Neural cell (in vitro differentiated cells): ENCODE measurements at regions not wholly inside any gene's neighbourhood (a gene's known extent, or its start where the extent isn't known, plus 50 kb on each side); places are given as distances from the start of the nearest gene placed in this dataset.
"Not testable (repeated sequence)": the region's sequence is repeated elsewhere in the genome, so short reads cannot be mapped to it uniquely, and the experiment has no call there.

Experiments used
- H2AFZ ChIP-seq: fragments of 200-600, 300-800 bp; sonication (generic), shearing (Covaris generic); 2 replicates; pipeline ENCODE4 v1.6.0; 2014; ENCODE audit warnings: low read depth, mild to moderate bottlenecking, antibody characterized with exemption, low read length, moderate library complexity
- H3F3A ChIP-seq: fragments of 200-600 bp; shearing (Covaris generic); 2 replicates; pipeline ENCODE4 v1.6.1; 2016; ENCODE audit warnings: mild to moderate bottlenecking, moderate library complexity, mixed read lengths, antibody characterized with exemption, low read length; ENCODE audit not compliant: insufficient read depth, poor library complexity, severe bottlenecking
- H3K27ac ChIP-seq: fragments of 200-600, 300-800 bp; sonication (generic), shearing (Covaris generic); 2 replicates; pipeline ENCODE4 v1.5.1; 2014; ENCODE audit warnings: mild to moderate bottlenecking, low read length, moderate library complexity
- H3K27me3 ChIP-seq: fragments of 300-800, 200-600 bp; sonication (generic), shearing (Covaris generic); 2 replicates; pipeline ENCODE4 v1.6.0; 2014; ENCODE audit warnings: mild to moderate bottlenecking, low read depth, low read length, moderate library complexity; ENCODE audit not compliant: insufficient read depth
- H3K36me3 ChIP-seq: fragments of 300-800, 200-600 bp; sonication (generic), shearing (Covaris generic); 2 replicates; pipeline ENCODE4 v1.5.1; 2014; ENCODE audit warnings: mild to moderate bottlenecking, antibody characterized with exemption, low read length, moderate library complexity; ENCODE audit not compliant: insufficient read depth
- H3K4me2 ChIP-seq: fragments of 300-800, 200-600 bp; sonication (generic), shearing (Covaris generic); 2 replicates; pipeline ENCODE4 v1.6.0; 2014; ENCODE audit warnings: mild to moderate bottlenecking, low read length
- H3K4me3 ChIP-seq: fragments of 300-800, 200-600 bp; sonication (generic), shearing (Covaris generic); 2 replicates; pipeline ENCODE4 v1.5.1; 2014; ENCODE audit warnings: mild to moderate bottlenecking, low read length, moderate library complexity
- H3K79me2 ChIP-seq: fragments of 200-600 bp; shearing (Covaris generic); replicated peaks from 2 replicates; pipeline ENCODE4 v1.6.0; 2014; ENCODE audit warnings: mild to moderate bottlenecking, low read length, moderate library complexity; ENCODE audit not compliant: insufficient read depth
- H3K9ac ChIP-seq: fragments of 300-800, 200-600 bp; sonication (generic), shearing (Covaris generic); 2 replicates; pipeline ENCODE4 v1.6.1; 2016; ENCODE audit warnings: mild to moderate bottlenecking, low read length, mixed read lengths
- H3K9me2 ChIP-seq: fragments of 200-600 bp; shearing (Covaris generic); 2 replicates; pipeline ENCODE4 v1.6.1; 2016; ENCODE audit warnings: mild to moderate bottlenecking, low read length, mixed read lengths; ENCODE audit not compliant: insufficient read depth
- H3K9me3 ChIP-seq: fragments of 200-600, 300-800 bp; sonication (generic), shearing (Covaris generic); 2 replicates; pipeline ENCODE4 v1.6.1; 2016; ENCODE audit warnings: mild to moderate bottlenecking, mixed run types, low read length, moderate library complexity, mixed read lengths
- H4K20me1 ChIP-seq: fragments of 200-600 bp; shearing (Covaris generic); 2 replicates; pipeline ENCODE4 v1.6.1; 2016; ENCODE audit warnings: mild to moderate bottlenecking, mixed run types; ENCODE audit not compliant: insufficient read depth
- EP300 ChIP-seq: fragments of 450-650 bp; conservative IDR thresholded peaks from 2 replicates; pipeline ENCODE4 v1.6.1; 2014; ENCODE audit warnings: antibody characterized with exemption, mild to moderate bottlenecking, moderate library complexity; ENCODE audit not compliant: poor library complexity, severe bottlenecking
- EZH2 ChIP-seq: fragments of 200-600, 300-800 bp; shearing (Covaris generic), sonication (generic); IDR thresholded peaks from 2 replicates; pipeline ENCODE4 v1.6.1; 2014; ENCODE audit warnings: antibody characterized with exemption, low read length, borderline replicate concordance, mild to moderate bottlenecking; ENCODE audit not compliant: insufficient read depth, poor library complexity, severe bottlenecking
- MXI1 ChIP-seq: fragments of 450-650 bp; conservative IDR thresholded peaks from 2 replicates; pipeline ENCODE4 v1.6.1; 2014; ENCODE audit warnings: antibody characterized with exemption, mild to moderate bottlenecking; ENCODE audit not compliant: poor library complexity, severe bottlenecking
- POLR2AphosphoS5 ChIP-seq: IDR thresholded peaks from 2 replicates; pipeline ENCODE4 v1.6.1; 2012
- RAD21 ChIP-seq: fragments of 450-650 bp; conservative IDR thresholded peaks from 2 replicates; pipeline ENCODE4 v1.6.1; 2014; ENCODE audit warnings: antibody characterized with exemption, mild to moderate bottlenecking, moderate library complexity
- SMC3 ChIP-seq: fragments of 450-650 bp; conservative IDR thresholded peaks from 2 replicates; pipeline ENCODE4 v1.6.1; 2014; ENCODE audit warnings: antibody characterized with exemption, mild to moderate bottlenecking, moderate library complexity; ENCODE audit not compliant: poor library complexity
- TAF1 ChIP-seq: IDR thresholded peaks from 2 replicates; pipeline ENCODE4 v1.6.1; 2012; ENCODE audit warnings: low read depth
- TF ChIP-seq, protein P1 (sequence below): fragments of 450-650 bp; IDR thresholded peaks from 2 replicates; pipeline ENCODE4 v1.5.1; 2014; ENCODE audit warnings: antibody characterized with exemption, mild to moderate bottlenecking, moderate library complexity; ENCODE audit not compliant: poor library complexity, severe bottlenecking
- TF ChIP-seq, protein P2 (sequence below): IDR thresholded peaks from 2 replicates; pipeline ENCODE4 v1.6.1; 2012; ENCODE audit warnings: borderline replicate concordance

DNA sequence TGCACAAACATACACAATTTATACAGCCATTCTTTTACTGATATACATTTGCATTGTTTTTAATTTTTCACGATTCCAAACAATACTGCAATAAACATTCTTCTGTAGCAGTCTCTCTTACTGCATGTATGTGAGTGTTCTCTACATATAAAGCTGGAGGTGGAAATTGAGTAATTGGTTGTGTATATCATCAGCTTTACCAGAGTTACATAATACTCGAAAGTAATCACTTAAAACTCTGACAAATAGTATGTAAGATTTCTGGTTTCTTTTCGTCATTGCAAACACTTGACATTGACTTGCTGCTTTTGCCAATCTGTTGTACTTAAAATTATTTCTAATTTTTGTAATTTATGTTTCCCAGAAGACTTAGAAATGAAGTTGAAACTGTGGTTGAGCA is 110.2 kb downstream of the TDRD15 start:
- TF ChIP-seq RAD21 (no peak), MXI1 (no peak), EZH2 (no peak), EP300 (no peak), POLR2AphosphoS5 (no peak), TAF1 (no peak), SMC3 (no peak)
- TF ChIP-seq, protein P1, sequence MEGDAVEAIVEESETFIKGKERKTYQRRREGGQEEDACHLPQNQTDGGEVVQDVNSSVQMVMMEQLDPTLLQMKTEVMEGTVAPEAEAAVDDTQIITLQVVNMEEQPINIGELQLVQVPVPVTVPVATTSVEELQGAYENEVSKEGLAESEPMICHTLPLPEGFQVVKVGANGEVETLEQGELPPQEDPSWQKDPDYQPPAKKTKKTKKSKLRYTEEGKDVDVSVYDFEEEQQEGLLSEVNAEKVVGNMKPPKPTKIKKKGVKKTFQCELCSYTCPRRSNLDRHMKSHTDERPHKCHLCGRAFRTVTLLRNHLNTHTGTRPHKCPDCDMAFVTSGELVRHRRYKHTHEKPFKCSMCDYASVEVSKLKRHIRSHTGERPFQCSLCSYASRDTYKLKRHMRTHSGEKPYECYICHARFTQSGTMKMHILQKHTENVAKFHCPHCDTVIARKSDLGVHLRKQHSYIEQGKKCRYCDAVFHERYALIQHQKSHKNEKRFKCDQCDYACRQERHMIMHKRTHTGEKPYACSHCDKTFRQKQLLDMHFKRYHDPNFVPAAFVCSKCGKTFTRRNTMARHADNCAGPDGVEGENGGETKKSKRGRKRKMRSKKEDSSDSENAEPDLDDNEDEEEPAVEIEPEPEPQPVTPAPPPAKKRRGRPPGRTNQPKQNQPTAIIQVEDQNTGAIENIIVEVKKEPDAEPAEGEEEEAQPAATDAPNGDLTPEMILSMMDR: no peak
- TF ChIP-seq, protein P2, sequence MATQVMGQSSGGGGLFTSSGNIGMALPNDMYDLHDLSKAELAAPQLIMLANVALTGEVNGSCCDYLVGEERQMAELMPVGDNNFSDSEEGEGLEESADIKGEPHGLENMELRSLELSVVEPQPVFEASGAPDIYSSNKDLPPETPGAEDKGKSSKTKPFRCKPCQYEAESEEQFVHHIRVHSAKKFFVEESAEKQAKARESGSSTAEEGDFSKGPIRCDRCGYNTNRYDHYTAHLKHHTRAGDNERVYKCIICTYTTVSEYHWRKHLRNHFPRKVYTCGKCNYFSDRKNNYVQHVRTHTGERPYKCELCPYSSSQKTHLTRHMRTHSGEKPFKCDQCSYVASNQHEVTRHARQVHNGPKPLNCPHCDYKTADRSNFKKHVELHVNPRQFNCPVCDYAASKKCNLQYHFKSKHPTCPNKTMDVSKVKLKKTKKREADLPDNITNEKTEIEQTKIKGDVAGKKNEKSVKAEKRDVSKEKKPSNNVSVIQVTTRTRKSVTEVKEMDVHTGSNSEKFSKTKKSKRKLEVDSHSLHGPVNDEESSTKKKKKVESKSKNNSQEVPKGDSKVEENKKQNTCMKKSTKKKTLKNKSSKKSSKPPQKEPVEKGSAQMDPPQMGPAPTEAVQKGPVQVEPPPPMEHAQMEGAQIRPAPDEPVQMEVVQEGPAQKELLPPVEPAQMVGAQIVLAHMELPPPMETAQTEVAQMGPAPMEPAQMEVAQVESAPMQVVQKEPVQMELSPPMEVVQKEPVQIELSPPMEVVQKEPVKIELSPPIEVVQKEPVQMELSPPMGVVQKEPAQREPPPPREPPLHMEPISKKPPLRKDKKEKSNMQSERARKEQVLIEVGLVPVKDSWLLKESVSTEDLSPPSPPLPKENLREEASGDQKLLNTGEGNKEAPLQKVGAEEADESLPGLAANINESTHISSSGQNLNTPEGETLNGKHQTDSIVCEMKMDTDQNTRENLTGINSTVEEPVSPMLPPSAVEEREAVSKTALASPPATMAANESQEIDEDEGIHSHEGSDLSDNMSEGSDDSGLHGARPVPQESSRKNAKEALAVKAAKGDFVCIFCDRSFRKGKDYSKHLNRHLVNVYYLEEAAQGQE: no peak
- Histone ChIP-seq H4K20me1 (no peaks in the 10 kb centered on the region), H3K36me3 (no peaks in the 10 kb centered on the region), H3K27me3 (no peaks in the 10 kb centered on the region), H2AFZ (no peak overlapping the region), H3K9me2 (no peaks in the 10 kb centered on the region), H3K27ac (no peak overlapping the region), H3K9me3 (no peaks in the 10 kb centered on the region), H3K9ac (no peak overlapping the region), H3F3A (no peaks in the 10 kb centered on the region), H3K4me3 (no peak overlapping the region), H3K4me2 (no peak overlapping the region), H3K79me2 (no peaks in the 10 kb centered on the region)

DNA sequence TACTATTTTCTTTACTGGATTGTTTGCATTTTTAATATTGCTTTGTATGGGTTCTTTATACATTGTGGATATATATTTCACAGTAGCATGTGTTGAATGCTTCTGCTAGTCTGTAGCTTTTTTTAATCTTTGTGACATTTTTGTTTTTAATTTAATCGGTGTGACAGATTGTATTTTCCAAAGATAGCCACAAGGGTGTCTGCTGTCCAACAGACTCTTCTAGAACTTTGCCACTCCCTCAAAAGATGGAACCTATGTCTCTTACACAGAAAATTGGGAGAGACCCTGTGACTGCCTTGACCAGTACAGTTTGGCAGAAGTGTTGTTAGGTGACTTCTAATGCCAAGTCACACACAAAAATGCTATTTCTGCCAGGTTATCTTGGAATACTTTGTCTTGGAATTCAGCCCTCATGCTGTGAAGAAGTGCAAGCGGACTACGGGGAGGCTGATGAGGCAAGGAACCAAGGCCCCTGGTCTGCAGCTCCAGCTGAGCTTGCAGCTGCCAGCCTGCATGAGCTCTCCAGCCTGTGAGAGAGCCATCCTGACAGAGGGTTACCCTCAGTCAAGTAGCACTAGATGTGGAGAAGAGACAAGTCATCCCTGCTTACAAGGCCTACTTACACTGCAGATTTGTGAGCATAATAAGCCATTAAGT is 110.8 kb downstream of the TDRD15 start:
- Histone ChIP-seq H3K27me3 (no peaks in the 10 kb centered on the region), H3K79me2 (no peaks in the 10 kb centered on the region), H3K9ac (no peak overlapping the region), H3F3A (no peaks in the 10 kb centered on the region), H3K4me2 (no peak overlapping the region), H4K20me1 (no peaks in the 10 kb centered on the region), H3K9me3 (no peaks in the 10 kb centered on the region), H3K36me3 (no peaks in the 10 kb centered on the region), H3K9me2 (no peaks in the 10 kb centered on the region), H2AFZ (no peak overlapping the region), H3K27ac (no peak overlapping the region), H3K4me3 (no peak overlapping the region)
- TF ChIP-seq, protein P1: peak; percentile 10
- TF ChIP-seq MXI1 (no peak), TAF1 (no peak), EZH2 (no peak), POLR2AphosphoS5 (no peak), EP300 (no peak)
- TF ChIP-seq, protein P2: no peak

DNA sequence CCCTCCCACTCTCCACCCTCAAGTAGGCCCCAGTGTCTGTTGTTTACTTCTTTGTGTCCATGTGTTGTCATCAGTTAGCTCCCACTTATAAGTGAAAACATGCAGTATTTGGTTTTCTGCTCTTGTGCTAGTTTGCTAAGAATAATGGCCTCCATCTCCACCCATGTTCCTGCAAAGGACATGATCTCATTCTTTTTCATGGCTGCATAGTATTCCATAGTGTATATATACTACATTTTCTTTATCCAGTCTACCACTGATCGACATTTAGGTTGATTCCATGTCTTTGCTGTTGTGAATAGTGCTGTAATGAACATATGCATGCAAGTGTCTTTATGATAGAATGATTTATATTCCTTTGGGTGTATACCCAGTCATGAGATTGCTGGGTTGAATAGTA is 116.0 kb downstream of the TDRD15 start:
- H4K20me1 ChIP-seq, H3K9me3 ChIP-seq, H2AFZ ChIP-seq, H3K36me3 ChIP-seq, H3K9ac ChIP-seq, H3K4me3 ChIP-seq, H3F3A ChIP-seq, H3K27ac ChIP-seq, H3K79me2 ChIP-seq, H3K4me2 ChIP-seq, H3K9me2 ChIP-seq, H3K27me3 ChIP-seq: not testable (repeated sequence)
